Kidney (tissue), 13 donors: ENCODE measurements at regions not wholly inside any gene's neighbourhood (a gene's known extent, or its start where the extent isn't known, plus 50 kb on each side); places are given as distances from the start of the nearest gene placed in this dataset.

Experiments
- DNase-seq, 5 donors: peaks; one replicate each; pipeline ENCODE4 v3.0.0-alpha.2; 2013 to 2020
- FAIRE-seq: peaks from 2 replicates; lab custom pipeline; 2012; peaks lifted over from hg19 to GRCh38; lab: Jason Lieb, UNC
- H3K27ac ChIP-seq, 2 donors: one replicate each; pipeline ENCODE4 v1.7.0; 2013; ENCODE audit warnings: low read depth in 2 of 2, low read length in 2 of 2, inconsistent platforms in 1 of 2
- H3K27me3 ChIP-seq: one replicate; pipeline ENCODE4 v1.7.1; 2013; ENCODE audit warnings: low read length, inconsistent platforms; ENCODE audit not compliant: control insufficient read depth, insufficient read depth
- H3K36me3 ChIP-seq, 3 donors: one replicate each; pipeline versions ENCODE4 v1.7.0 to v1.7.1; 2013; ENCODE audit warnings: low read length in 3 of 3, control low read depth in 1 of 3, inconsistent platforms in 1 of 3; ENCODE audit not compliant: insufficient read depth in 3 of 3, control insufficient read depth in 2 of 3
- H3K4me1 ChIP-seq, 3 donors: one replicate each; pipeline versions ENCODE4 v1.7.0 to v1.7.1; 2013; ENCODE audit warnings: low read length in 3 of 3, inconsistent platforms in 1 of 3, low read depth in 1 of 3; ENCODE audit not compliant: control insufficient read depth in 2 of 3, insufficient read depth in 2 of 3
- H3K4me3 ChIP-seq, 3 donors: one replicate each; pipeline versions ENCODE4 v1.7.0 to v1.8.1; 2013; ENCODE audit warnings: low read length in 3 of 3, control low read depth in 1 of 3, inconsistent platforms in 1 of 3
- H3K9ac ChIP-seq, 3 donors: one replicate each; pipeline versions ENCODE4 v1.7.0 to v1.7.1; 2013; ENCODE audit warnings: low read length in 3 of 3, control low read depth in 1 of 3, inconsistent platforms in 1 of 3
- H3K9me3 ChIP-seq, 3 donors: one replicate each; pipeline versions ENCODE4 v1.7.0 to v1.7.1; 2013; ENCODE audit warnings: low read length in 3 of 3, control low read depth in 1 of 3, inconsistent platforms in 1 of 3; ENCODE audit not compliant: control insufficient read depth in 2 of 3, insufficient read depth in 1 of 3
- intact Hi-C: fragments of 100-400 bp; cut with DNase I; formaldehyde crosslinking; loops from one replicate; pipeline ENCODE4 v1.11.1; 2022
- TF ChIP-seq, protein P1 (sequence below): IDR thresholded peaks from 3 replicates; pipeline ENCODE4 v1.5.1; 2012; ENCODE audit warnings: mild to moderate bottlenecking, moderate library complexity, borderline replicate concordance; ENCODE audit not compliant: insufficient read depth; ENCODE audit errors: extremely low read depth
- donor health status: control.
- donor health status: control.
- donor health status: control.
- donor health status: control.
- donor health status: control.
- donor health status: DM: yes; HTN: yes; CAD: no.
- donor health status: Normal renal cell carcinoma (clear cell type).

GRCh38 chr9:107727086-107727780 is 237.7 kb upstream of the KLF4 start:
- no peaks in the 10 kb centered on the region for H3K4me1 ChIP-seq
- TF ChIP-seq, protein P1, sequence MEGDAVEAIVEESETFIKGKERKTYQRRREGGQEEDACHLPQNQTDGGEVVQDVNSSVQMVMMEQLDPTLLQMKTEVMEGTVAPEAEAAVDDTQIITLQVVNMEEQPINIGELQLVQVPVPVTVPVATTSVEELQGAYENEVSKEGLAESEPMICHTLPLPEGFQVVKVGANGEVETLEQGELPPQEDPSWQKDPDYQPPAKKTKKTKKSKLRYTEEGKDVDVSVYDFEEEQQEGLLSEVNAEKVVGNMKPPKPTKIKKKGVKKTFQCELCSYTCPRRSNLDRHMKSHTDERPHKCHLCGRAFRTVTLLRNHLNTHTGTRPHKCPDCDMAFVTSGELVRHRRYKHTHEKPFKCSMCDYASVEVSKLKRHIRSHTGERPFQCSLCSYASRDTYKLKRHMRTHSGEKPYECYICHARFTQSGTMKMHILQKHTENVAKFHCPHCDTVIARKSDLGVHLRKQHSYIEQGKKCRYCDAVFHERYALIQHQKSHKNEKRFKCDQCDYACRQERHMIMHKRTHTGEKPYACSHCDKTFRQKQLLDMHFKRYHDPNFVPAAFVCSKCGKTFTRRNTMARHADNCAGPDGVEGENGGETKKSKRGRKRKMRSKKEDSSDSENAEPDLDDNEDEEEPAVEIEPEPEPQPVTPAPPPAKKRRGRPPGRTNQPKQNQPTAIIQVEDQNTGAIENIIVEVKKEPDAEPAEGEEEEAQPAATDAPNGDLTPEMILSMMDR = no peak
- no peak overlapping the region for H3K4me3 ChIP-seq
- H3K9ac ChIP-seq = no peak overlapping the region
- no peaks in the 10 kb centered on the region for H3K27me3 ChIP-seq
- DNase-seq (no peak), FAIRE-seq (no peak)
- H3K9me3 ChIP-seq = no peaks in the 10 kb centered on the region
- intact Hi-C loops = no loop called here
- no peaks in the 10 kb centered on the region for H3K36me3 ChIP-seq
- H3K27ac ChIP-seq = no peak overlapping the region

DNA sequence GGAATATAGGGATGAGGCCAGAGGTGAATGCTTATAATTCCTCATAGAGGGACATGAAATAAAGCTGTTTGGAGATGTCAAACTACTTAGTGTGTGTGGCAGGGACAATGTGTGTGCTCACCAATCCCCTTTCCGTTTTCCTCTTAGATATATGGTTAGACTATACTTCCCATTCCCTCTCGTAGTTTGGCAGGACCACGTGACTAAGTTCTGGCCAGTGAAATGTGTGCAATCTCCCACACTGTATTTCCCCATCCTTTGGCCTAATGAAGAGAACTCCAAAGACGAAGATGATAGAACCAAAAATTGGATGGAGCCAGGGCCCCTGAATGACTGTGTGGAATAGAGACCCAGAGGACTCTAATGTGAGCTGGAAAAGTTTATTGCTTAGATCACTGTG is 233.4 kb upstream of the KLF4 start:
- Histone ChIP-seq H3K36me3 (no peaks in the 10 kb centered on the region), H3K27me3 (no peaks in the 10 kb centered on the region), H3K4me3 (no peak overlapping the region), H3K9me3 (no peaks in the 10 kb centered on the region), H3K4me1 (peaks cover 0 to 2% (median 1%) of the 10 kb centered on the region in 3 donors), H3K9ac (no peak overlapping the region), H3K27ac (no peak overlapping the region)
- no peak for DNase-seq
- no peak for FAIRE-seq
- TF ChIP-seq, protein P1 = no peak
- intact Hi-C loops = no loop called here

DNA sequence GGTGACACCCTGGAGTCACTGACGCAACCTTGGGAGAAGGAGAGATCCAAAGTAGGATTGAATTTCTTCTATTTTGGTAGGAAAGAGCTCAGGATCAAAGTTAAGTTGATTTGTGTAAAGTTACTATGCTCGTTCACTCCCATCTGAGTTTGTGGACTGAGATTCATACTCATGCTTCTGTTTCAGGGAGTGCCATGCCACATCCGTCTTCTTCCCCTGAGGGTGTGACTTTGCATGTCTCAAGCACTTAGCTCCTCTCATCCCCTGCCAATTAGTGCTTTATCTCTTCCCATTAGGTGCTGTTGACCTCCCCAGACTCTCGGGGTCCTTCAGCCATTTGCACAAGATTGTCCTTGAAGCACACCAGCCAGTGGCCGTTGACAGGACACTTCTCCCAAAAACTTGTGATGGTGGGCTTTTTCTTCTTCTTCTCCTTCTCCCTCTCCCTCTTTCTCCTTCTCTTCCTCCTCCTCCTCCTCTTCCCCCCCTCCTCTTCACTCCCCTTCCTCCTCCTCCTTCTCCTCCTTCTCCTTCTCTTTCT is 232.2 kb upstream of the KLF4 start:
- TF ChIP-seq, protein P1 = no peak
- Histone ChIP-seq H3K4me1 (peaks cover 0 to 8% (median 4%) of the 10 kb centered on the region in 3 donors), H3K9me3 (no peaks in the 10 kb centered on the region), H3K36me3 (no peaks in the 10 kb centered on the region), H3K4me3 (no peak overlapping the region), H3K27ac (no peak overlapping the region), H3K27me3 (no peaks in the 10 kb centered on the region), H3K9ac (no peak overlapping the region)
- DNase-seq (no peak), FAIRE-seq (no peak)
- intact Hi-C loops = no loop called here

DNA sequence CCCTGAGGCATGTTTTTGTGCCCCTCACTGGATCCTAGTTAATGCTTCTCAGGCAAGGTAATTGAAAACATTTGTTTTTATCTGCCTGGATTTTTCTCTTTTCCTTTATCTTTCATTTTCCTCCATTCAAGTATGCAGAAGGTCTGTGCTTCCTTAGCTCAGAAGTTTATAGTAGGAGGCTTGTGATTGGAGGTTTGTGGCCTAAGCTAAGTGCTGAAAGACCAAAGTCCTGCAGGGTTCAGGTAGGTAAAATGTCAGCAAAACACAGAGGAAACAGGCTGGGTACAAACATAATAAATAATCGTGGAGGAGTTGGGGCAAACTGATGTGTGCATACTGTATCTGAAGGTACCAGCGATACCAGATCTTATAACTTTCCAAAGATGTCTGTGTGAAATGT is 230.9 kb upstream of the KLF4 start:
- H3K27me3 ChIP-seq = no peaks in the 10 kb centered on the region
- FAIRE-seq (no peak), DNase-seq (no peak)
- H3K27ac ChIP-seq = peak overlapping the region in 1 of 2 donors; percentile 39
- no peaks in the 10 kb centered on the region for H3K36me3 ChIP-seq
- H3K4me3 ChIP-seq = no peak overlapping the region
- no peaks in the 10 kb centered on the region for H3K9me3 ChIP-seq
- H3K4me1 ChIP-seq = peaks cover 0 to 8% (median 4%) of the 10 kb centered on the region in 3 donors
- TF ChIP-seq, protein P1 = no peak
- no peak overlapping the region for H3K9ac ChIP-seq
- intact Hi-C loops = no loop called here
